ENCODE measurements at regions not wholly inside any gene's neighbourhood (a gene's known extent, or its start where the extent isn't known, plus 50 kb on each side); places are given as distances from the start of the nearest gene placed in this dataset.

DNA sequence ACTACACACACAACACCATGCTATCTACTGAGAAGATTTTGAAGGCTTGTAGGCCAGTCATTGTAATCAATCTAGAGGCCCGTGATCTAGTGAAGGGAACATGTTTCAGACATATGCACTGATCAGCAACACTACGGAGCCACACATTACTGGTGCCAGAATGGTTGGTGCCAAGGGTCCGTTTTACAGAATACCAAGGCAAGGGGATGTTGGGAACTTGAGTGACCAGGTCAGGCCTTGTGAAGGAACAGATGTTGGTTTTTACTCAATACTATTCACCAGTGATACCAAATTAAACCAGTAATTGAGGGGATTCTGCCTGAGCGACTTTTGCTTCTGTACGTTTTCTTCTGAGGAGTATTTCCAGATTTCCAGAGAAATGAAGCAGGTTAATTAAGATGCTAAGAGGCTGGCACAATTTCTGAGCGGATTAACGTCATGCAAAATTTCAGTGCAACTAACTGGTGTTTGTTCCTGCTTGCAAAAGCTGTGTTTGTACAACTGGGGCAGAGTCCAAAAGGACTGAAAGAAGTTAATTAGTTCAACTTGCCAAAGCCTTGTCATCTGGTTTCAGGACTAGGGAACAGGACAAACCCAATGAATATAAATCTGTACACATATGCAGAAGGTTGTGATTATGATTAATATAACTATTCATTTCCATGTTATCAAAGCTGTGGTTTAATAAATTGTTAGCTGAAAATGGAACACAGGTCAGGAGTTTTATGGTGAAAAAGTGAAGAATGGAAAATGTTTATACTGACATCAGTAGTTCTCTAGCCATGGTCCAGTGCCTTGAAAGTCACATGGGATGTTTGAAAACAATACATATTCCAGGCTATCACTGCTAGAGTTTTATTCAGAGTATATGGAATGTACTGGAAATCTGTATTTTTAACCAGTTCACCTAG, 432.1 kb upstream of the DCC start:
- Histone ChIP-seq H3K27ac (no peak overlapping the region), H3K4me1 (no peaks in the 10 kb centered on the region), H3K27me3 (no peaks in the 10 kb centered on the region), H3K36me3 (no peaks in the 10 kb centered on the region), H3K9me3 (no peaks in the 10 kb centered on the region), H3K4me3 (no peak overlapping the region)
- TF ChIP-seq, protein P1, sequence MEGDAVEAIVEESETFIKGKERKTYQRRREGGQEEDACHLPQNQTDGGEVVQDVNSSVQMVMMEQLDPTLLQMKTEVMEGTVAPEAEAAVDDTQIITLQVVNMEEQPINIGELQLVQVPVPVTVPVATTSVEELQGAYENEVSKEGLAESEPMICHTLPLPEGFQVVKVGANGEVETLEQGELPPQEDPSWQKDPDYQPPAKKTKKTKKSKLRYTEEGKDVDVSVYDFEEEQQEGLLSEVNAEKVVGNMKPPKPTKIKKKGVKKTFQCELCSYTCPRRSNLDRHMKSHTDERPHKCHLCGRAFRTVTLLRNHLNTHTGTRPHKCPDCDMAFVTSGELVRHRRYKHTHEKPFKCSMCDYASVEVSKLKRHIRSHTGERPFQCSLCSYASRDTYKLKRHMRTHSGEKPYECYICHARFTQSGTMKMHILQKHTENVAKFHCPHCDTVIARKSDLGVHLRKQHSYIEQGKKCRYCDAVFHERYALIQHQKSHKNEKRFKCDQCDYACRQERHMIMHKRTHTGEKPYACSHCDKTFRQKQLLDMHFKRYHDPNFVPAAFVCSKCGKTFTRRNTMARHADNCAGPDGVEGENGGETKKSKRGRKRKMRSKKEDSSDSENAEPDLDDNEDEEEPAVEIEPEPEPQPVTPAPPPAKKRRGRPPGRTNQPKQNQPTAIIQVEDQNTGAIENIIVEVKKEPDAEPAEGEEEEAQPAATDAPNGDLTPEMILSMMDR (IDR thresholded peaks at IDR 0.05), result no peak
- DNase-seq (ENCODE audit: low spot score in 2 of 2), result no peak
- intact Hi-C loops (cut with DNase I), result no loop called here

DNA sequence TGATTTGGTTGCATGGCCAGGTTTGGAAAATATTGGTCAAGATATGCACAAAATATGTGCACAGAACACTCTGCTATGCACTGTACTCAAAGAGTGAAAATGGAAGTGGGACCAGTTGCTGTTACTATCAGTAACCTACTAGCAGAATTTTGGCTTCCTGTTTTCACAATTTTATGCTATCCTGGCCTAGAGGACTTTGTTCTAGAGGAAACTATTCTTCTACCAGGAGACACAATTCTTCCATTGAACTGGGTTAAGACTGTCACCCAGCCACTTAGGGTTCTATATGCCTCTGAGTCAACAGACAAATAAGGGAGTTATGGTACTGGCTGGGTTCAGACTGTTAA, 431.4 kb upstream of the DCC start:
- Histone ChIP-seq H3K9me3 (no peaks in the 10 kb centered on the region), H3K4me3 (no peak overlapping the region), H3K27ac (no peak overlapping the region), H3K36me3 (no peaks in the 10 kb centered on the region), H3K27me3 (no peaks in the 10 kb centered on the region), H3K4me1 (no peaks in the 10 kb centered on the region)
- intact Hi-C loops (cut with DNase I), result no loop called here
- DNase-seq (ENCODE audit: low spot score in 2 of 2), result no peak
- TF ChIP-seq, protein P1 (IDR thresholded peaks at IDR 0.05), result no peak

DNA sequence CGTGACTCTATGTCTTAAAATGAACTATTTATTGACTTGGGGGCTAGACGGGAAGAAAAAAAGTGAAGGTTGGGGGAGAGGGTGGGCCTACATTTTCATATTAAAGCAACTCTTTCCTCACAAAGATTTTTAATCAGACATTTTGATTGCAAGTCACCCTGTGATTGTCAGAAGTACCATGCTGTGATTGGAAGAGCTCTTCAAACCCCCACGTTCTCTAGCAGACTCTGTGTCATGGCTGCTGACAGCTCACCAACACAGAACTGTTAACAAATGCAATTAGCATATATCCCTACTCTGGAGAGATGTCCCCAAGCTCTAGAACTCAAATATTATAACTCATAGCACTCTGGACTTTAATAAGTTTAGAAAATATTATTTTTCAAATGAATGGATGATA, 428.4 kb upstream of the DCC start:
- no peak for DNase-seq (ENCODE audit: low spot score in 2 of 2)
- Histone ChIP-seq H3K27ac (no peak overlapping the region), H3K27me3 (no peaks in the 10 kb centered on the region), H3K4me3 (no peak overlapping the region), H3K36me3 (no peaks in the 10 kb centered on the region), H3K4me1 (no peaks in the 10 kb centered on the region), H3K9me3 (no peaks in the 10 kb centered on the region)
- intact Hi-C loops (cut with DNase I), result no loop called here
- TF ChIP-seq, protein P1 (IDR thresholded peaks at IDR 0.05), result no peak

DNA sequence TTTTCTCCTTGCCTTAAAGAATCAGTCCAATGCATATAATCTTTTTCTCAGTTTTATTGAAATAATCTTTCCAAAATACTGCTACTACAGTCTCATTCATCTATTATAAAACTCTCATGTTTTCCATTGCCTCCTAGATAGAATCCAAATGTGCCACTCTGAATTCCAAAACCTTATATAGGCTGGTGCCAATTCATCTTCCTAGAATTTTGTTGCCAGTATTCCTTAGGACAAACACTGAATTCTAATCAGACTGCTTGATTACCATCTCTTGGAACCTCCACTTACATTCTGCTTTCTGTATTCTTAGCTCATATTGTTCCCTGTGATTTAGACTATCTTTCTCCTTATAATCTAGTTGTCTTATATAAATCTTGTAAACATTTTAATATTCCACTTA, 427.6 kb upstream of the DCC start:
- Histone ChIP-seq H3K4me3 (no peak overlapping the region), H3K27ac (no peak overlapping the region), H3K4me1 (no peaks in the 10 kb centered on the region), H3K9me3 (no peaks in the 10 kb centered on the region), H3K36me3 (no peaks in the 10 kb centered on the region), H3K27me3 (no peaks in the 10 kb centered on the region)
- TF ChIP-seq, protein P1 (IDR thresholded peaks at IDR 0.05), result no peak
- intact Hi-C loops (cut with DNase I), result no loop called here
- no peak for DNase-seq (ENCODE audit: low spot score in 2 of 2)

DNA sequence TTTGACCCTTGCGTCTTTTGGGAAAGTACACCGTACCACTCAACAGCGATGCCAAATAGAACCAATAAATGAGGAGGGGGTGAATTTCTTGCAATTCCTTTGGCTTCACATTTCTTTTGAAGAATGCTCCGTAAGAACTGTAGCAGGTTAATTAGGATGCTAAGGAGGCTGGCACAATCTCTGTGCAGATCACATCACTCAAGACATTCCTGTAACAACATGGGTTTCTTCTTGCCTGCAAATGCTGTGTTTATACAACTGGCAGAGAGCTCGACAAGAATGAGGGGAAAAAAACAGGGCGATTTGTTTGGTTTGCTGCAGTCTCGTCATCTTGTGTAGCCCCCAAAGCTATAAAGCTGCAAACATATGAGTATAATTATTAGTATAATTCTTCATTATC, 424.8 kb upstream of the DCC start:
- DNase-seq (ENCODE audit: low spot score in 2 of 2), result no peak
- H3K27me3 ChIP-seq, result no peaks in the 10 kb centered on the region
- H3K9me3 ChIP-seq, result no peaks in the 10 kb centered on the region
- no peak overlapping the region for H3K4me3 ChIP-seq
- intact Hi-C loops (cut with DNase I), result no loop called here
- TF ChIP-seq, protein P1 (IDR thresholded peaks at IDR 0.05), result no peak
- H3K27ac ChIP-seq, result no peak overlapping the region
- no peaks in the 10 kb centered on the region for H3K36me3 ChIP-seq
- no peaks in the 10 kb centered on the region for H3K4me1 ChIP-seq

Measured in ascending aorta (tissue), 2 donors.